IMR-90 (cell line): ENCODE measurements at regions not wholly inside any gene's neighbourhood (a gene's known extent, or its start where the extent isn't known, plus 50 kb on each side); places are given as distances from the start of the nearest gene placed in this dataset.

Experiments used
- ATAC-seq: fragments of 200-7000 bp; cut with Tn5 transposase; 2 replicates; pipeline ENCODE4 v1.9.1; 2020; ENCODE audit warnings: low read depth, mild to moderate bottlenecking, moderate library complexity
- BruUV-seq: library from RNA; stranded (reverse); fragments of 400-500 nt; replicated peaks from 2 replicates; lab custom pipeline; 2021; lab: Mats Ljungman, UMichigan
- CTCF ChIA-PET: fragments of 300-600 bp; formaldehyde crosslinking; extraction: SDS; loops from one replicate; lab custom pipeline; 2021; ENCODE audit warnings: antibody characterized with exemption; lab: Yijun Ruan, JAX
- POLR2A ChIA-PET: fragments of 300-600 bp; sonication (Branson Sonifier 250); formaldehyde crosslinking; loops from one replicate; lab custom pipeline; 2022; ENCODE audit warnings: antibody characterized with exemption; ENCODE audit not compliant: unreplicated experiment; lab: Charles Lee
- DNase-seq: peaks from one replicate; pipeline ENCODE4 v3.0.0; 2013
- H2AFZ ChIP-seq: replicated peaks from 2 replicates; pipeline ENCODE3; 2013; ENCODE audit warnings: low read length, mild to moderate bottlenecking; ENCODE audit not compliant: poor library complexity
- H2AK5ac ChIP-seq: 2 replicates; pipeline ENCODE4 v1.6.1; 2013; ENCODE audit warnings: low read depth, low read length, inconsistent platforms
- H2AK9ac ChIP-seq: replicated peaks from 2 replicates; pipeline ENCODE3; 2013; ENCODE audit warnings: mild to moderate bottlenecking, low read depth, low read length, moderate library complexity; ENCODE audit not compliant: poor library complexity
- H2BK120ac ChIP-seq: 2 replicates; pipeline ENCODE4 v1.6.1; 2013; ENCODE audit warnings: low read depth, low read length, inconsistent platforms
- H2BK15ac ChIP-seq: 3 replicates; pipeline ENCODE4 v1.6.1; 2013; ENCODE audit warnings: low read depth, low read length, inconsistent platforms
- H2BK20ac ChIP-seq: 2 replicates; pipeline ENCODE4 v1.6.1; 2013; ENCODE audit warnings: low read depth, mild to moderate bottlenecking, inconsistent platforms, low read length, moderate library complexity
- H2BK5ac ChIP-seq: 2 replicates; pipeline ENCODE4 v1.6.1; 2013; ENCODE audit warnings: mild to moderate bottlenecking, low read depth, low read length, inconsistent platforms; ENCODE audit not compliant: poor library complexity, severe bottlenecking
- H3K14ac ChIP-seq: replicated peaks from 2 replicates; pipeline ENCODE4 v1.6.1; 2013; ENCODE audit warnings: low read depth, low read length, inconsistent platforms
- H3K18ac ChIP-seq: 2 replicates; pipeline ENCODE4 v1.6.1; 2013; ENCODE audit warnings: low read depth, low read length, control low read depth
- H3K23ac ChIP-seq: 2 replicates; pipeline ENCODE4 v1.6.1; 2013; ENCODE audit warnings: low read depth, low read length, inconsistent platforms
- H3K27ac ChIP-seq: 2 replicates; pipeline ENCODE4 v1.5.1; 2013; ENCODE audit warnings: mild to moderate bottlenecking, control low read depth, low read length; ENCODE audit not compliant: insufficient read depth
- H3K27me3 ChIP-seq: 2 replicates; pipeline ENCODE4 v1.6.1; 2013; ENCODE audit warnings: low read length; ENCODE audit not compliant: control insufficient read depth, insufficient read depth
- H3K36me3 ChIP-seq: 2 replicates; pipeline ENCODE4 v1.6.1; 2013; ENCODE audit warnings: low read length, mixed read lengths; ENCODE audit not compliant: control insufficient read depth, insufficient read depth
- H3K4ac ChIP-seq: 2 replicates; pipeline ENCODE4 v1.6.1; 2013; ENCODE audit warnings: low read depth, low read length, inconsistent platforms
- H3K4me1 ChIP-seq: 2 replicates; pipeline ENCODE4 v1.6.1; 2013; ENCODE audit warnings: low read length, mixed read lengths; ENCODE audit not compliant: control insufficient read depth, insufficient read depth
- H3K4me2 ChIP-seq: 2 replicates; pipeline ENCODE4 v1.6.1; 2013; ENCODE audit warnings: low read depth, mild to moderate bottlenecking, control low read depth, low read length, moderate library complexity
- H3K4me3 ChIP-seq: 2 replicates; pipeline ENCODE4 v1.5.1; 2013; ENCODE audit warnings: low read depth, mild to moderate bottlenecking, control low read depth, low read length, moderate library complexity; ENCODE audit not compliant: insufficient read depth
- H3K56ac ChIP-seq: 2 replicates; pipeline ENCODE4 v1.6.1; 2013; ENCODE audit warnings: low read length, inconsistent platforms; ENCODE audit not compliant: insufficient read depth; ENCODE audit errors: extremely low read depth
- H3K79me1 ChIP-seq, 2 experiments: 2 replicates each; pipeline ENCODE4 v1.6.1; 2013; ENCODE audit warnings: low read length in 2 of 2, inconsistent platforms in 1 of 2, low read depth in 1 of 2
- H3K9ac ChIP-seq: 2 replicates; pipeline ENCODE4 v1.6.1; 2013; ENCODE audit warnings: low read depth, low read length, control low read depth
- H3K9me1 ChIP-seq: 2 replicates; pipeline ENCODE4 v1.6.1; 2013; ENCODE audit warnings: low read length, inconsistent platforms; ENCODE audit not compliant: insufficient read depth
- H3K9me3 ChIP-seq: 2 replicates; pipeline ENCODE4 v1.6.1; 2013; ENCODE audit warnings: low read length; ENCODE audit not compliant: control insufficient read depth, insufficient read depth
- H4K20me1 ChIP-seq: 2 replicates; pipeline ENCODE4 v1.6.1; 2013; ENCODE audit warnings: low read length, inconsistent platforms; ENCODE audit not compliant: insufficient read depth
- H4K5ac ChIP-seq: 2 replicates; pipeline ENCODE4 v1.6.1; 2013; ENCODE audit warnings: mild to moderate bottlenecking, low read depth, low read length, control low read depth
- H4K8ac ChIP-seq, 2 experiments: 2 replicates each; pipeline ENCODE4 v1.6.1; 2013; ENCODE audit warnings: low read depth in 2 of 2, low read length in 2 of 2, control low read depth in 1 of 2, inconsistent platforms in 1 of 2
- H4K91ac ChIP-seq: 2 replicates; pipeline ENCODE4 v1.6.1; 2013; ENCODE audit warnings: low read depth, low read length, inconsistent platforms; ENCODE audit not compliant: insufficient read depth
- CEBPB ChIP-seq: IDR thresholded peaks from 2 replicates; pipeline ENCODE4 v1.6.1; 2012; ENCODE audit warnings: low read depth, low read length, improper control_type of control experiment
- WGBS, 2 experiments: methylation state at CpG; one replicate each; pipeline versions ENCODE4 v1.1.5 to v1.1.7; 2013; ENCODE audit warnings: missing lambda C conversion rate in 2 of 2; ENCODE audit not compliant: insufficient read length in 1 of 2; ENCODE audit errors: extremely low coverage in 2 of 2; 5-methylcytosine and 5-hydroxymethylcytosine counted together
- dilution Hi-C: fragments of 300-500 bp; cut with HindIII; formaldehyde crosslinking; loops from one replicate; pipeline ENCODE4 v1.14.3; 2018; ENCODE audit warnings: low sequenced_read_pairs; ENCODE audit not compliant: unreplicated experiment
- in situ Hi-C: fragments of 300-500 bp; cut with MboI; formaldehyde crosslinking; loops from 3 replicates; pipeline ENCODE4 v1.14.3; 2019; ENCODE audit warnings: low sequenced_read_pairs, inconsistent platforms, mixed read lengths
- intact Hi-C: fragments of 100-400 bp; cut with micrococcal nuclease; formaldehyde crosslinking; loops from 2 replicates; pipeline ENCODE4 v1.10.0; 2022

GRCh38 chr13:71148396-71148795 is 718.6 kb downstream of the DACH1 start:
- dilution Hi-C loops (no loop called here), in situ Hi-C loops (no loop called here), intact Hi-C loops (no loop called here)
- ChIA-PET POLR2A (no interaction called here), CTCF (no interaction called here)
- Histone ChIP-seq H3K9me3 (no peaks in the 10 kb centered on the region), H2AK9ac (no peak overlapping the region), H2BK5ac (no peak overlapping the region), H2AFZ (no peak overlapping the region), H2BK15ac (no peak overlapping the region), H3K4ac (no peak overlapping the region), H2BK120ac (no peak overlapping the region), H4K5ac (no peak overlapping the region), H3K4me2 (no peak overlapping the region), H3K36me3 (no peaks in the 10 kb centered on the region), H3K9ac (no peak overlapping the region), H3K79me1 (no peaks in the 10 kb centered on the region), H3K23ac (no peak overlapping the region), H3K18ac (no peak overlapping the region), H3K4me1 (no peaks in the 10 kb centered on the region), H3K27me3 (no peaks in the 10 kb centered on the region), H4K91ac (no peak overlapping the region), H4K20me1 (no peaks in the 10 kb centered on the region), H3K4me3 (no peak overlapping the region), H2AK5ac (no peak overlapping the region), H2BK20ac (no peak overlapping the region), H3K56ac (no peak overlapping the region), H3K9me1 (no peaks in the 10 kb centered on the region), H4K8ac (no peak overlapping the region), H3K14ac (no peak overlapping the region), H3K27ac (no peak overlapping the region)
- no peak for ATAC-seq
- no peak for TF ChIP-seq CEBPB
- no CpG with 5 or more reads among the region's 1 CpG for WGBS, 2 experiments
- no TSS peak for BruUV-seq
- no peak for DNase-seq
